OCI-LY7 (cell line): ENCODE measurements at regions not wholly inside any gene's neighbourhood (a gene's known extent, or its start where the extent isn't known, plus 50 kb on each side); places are given as distances from the start of the nearest gene placed in this dataset.
A peak's percentile ranks its signal among the peaks of the same experiment; 100 is the strongest.

Experiments used
- BruUV-seq: library from RNA; stranded (reverse); fragments of 400-500 nt; replicated peaks from 2 replicates; lab custom pipeline; 2021; lab: Mats Ljungman, UMichigan
- CTCF ChIA-PET: fragments of 300-600 bp; sonication (Branson Sonifier 250); formaldehyde crosslinking; loops from one replicate; lab custom pipeline; 2022; ENCODE audit warnings: antibody characterized with exemption; ENCODE audit not compliant: unreplicated experiment; lab: Charles Lee
- POLR2A ChIA-PET: fragments of 300-600 bp; sonication (Branson Sonifier 250); formaldehyde crosslinking; loops from one replicate; lab custom pipeline; 2022; ENCODE audit warnings: antibody characterized with exemption; lab: Charles Lee
- DNase-seq: peaks from one replicate; pipeline ENCODE4 v3.0.0-alpha.2; 2015; ENCODE audit warnings: low spot score
- H2AFZ ChIP-seq: fragments of 200-600 bp; sonication (generic), shearing (Covaris generic); 2 replicates; pipeline ENCODE4 v1.6.1; 2014; ENCODE audit warnings: mild to moderate bottlenecking, antibody characterized with exemption, low read length, moderate library complexity
- H3K27ac ChIP-seq: fragments of 200-600 bp; sonication (generic); 2 replicates; pipeline ENCODE4 v1.5.1; 2014; ENCODE audit warnings: mixed run types, low read depth, mild to moderate bottlenecking, moderate library complexity, low read length, inconsistent platforms; ENCODE audit not compliant: poor library complexity, severe bottlenecking
- H3K36me3 ChIP-seq: fragments of 200-600 bp; sonication (generic); 2 replicates; pipeline ENCODE4 v1.6.1; 2014; ENCODE audit warnings: mild to moderate bottlenecking, antibody characterized with exemption, low read length, moderate library complexity, mixed read lengths; ENCODE audit not compliant: insufficient read depth
- H3K4me1 ChIP-seq: fragments of 200-600 bp; sonication (generic); 2 replicates; pipeline ENCODE4 v1.5.1; 2014; ENCODE audit warnings: mild to moderate bottlenecking, low read length; ENCODE audit not compliant: insufficient read depth, poor library complexity, severe bottlenecking
- H3K4me2 ChIP-seq: fragments of 200-600 bp; sonication (generic); 2 replicates; pipeline ENCODE4 v1.6.1; 2014; ENCODE audit warnings: mild to moderate bottlenecking, low read length
- H3K4me3 ChIP-seq: fragments of 200-600 bp; sonication (generic); 2 replicates; pipeline ENCODE4 v1.5.1; 2014; ENCODE audit warnings: mild to moderate bottlenecking, low read depth, low read length; ENCODE audit not compliant: poor library complexity, severe bottlenecking
- H3K79me2 ChIP-seq: fragments of 200-600 bp; sonication (generic); 2 replicates; pipeline ENCODE4 v1.6.1; 2016; ENCODE audit warnings: low read depth, mild to moderate bottlenecking, low read length, moderate library complexity, mixed read lengths; ENCODE audit not compliant: insufficient read depth
- H3K9me2 ChIP-seq: fragments of 200-600 bp; sonication (generic); 2 replicates; pipeline ENCODE4 v1.6.1; 2016; ENCODE audit warnings: mild to moderate bottlenecking, low read length, mixed read lengths; ENCODE audit not compliant: insufficient read depth
- H3K9me3 ChIP-seq: fragments of 200-600 bp; sonication (generic); 2 replicates; pipeline ENCODE4 v1.6.1; 2014; ENCODE audit warnings: mild to moderate bottlenecking, mixed run types, low read length, mixed read lengths
- H4K20me1 ChIP-seq: fragments of 200-600 bp; sonication (generic); 2 replicates; pipeline ENCODE4 v1.6.1; 2014; ENCODE audit warnings: mild to moderate bottlenecking, antibody characterized with exemption, low read length, moderate library complexity, mixed read lengths; ENCODE audit not compliant: insufficient read depth
- EZH2phosphoT487 ChIP-seq: fragments of 200-600 bp; sonication (generic); IDR thresholded peaks from 2 replicates; pipeline ENCODE4 v1.6.1; 2018; ENCODE audit warnings: low read depth, borderline replicate concordance, mild to moderate bottlenecking, mixed run types, antibody characterized with exemption, low read length, moderate library complexity, mixed read lengths
- intact Hi-C: fragments of 100-400 bp; cut with micrococcal nuclease; formaldehyde crosslinking; loops from one replicate; pipeline ENCODE4 v1.10.0; 2022; ENCODE audit not compliant: unreplicated experiment
- TF ChIP-seq, protein P1 (sequence below): fragments of 200-600 bp; sonication (generic); conservative IDR thresholded peaks from 2 replicates; pipeline ENCODE4 v1.5.1; 2014; ENCODE audit warnings: mild to moderate bottlenecking, antibody characterized with exemption, low read length, moderate library complexity, mixed read lengths

DNA sequence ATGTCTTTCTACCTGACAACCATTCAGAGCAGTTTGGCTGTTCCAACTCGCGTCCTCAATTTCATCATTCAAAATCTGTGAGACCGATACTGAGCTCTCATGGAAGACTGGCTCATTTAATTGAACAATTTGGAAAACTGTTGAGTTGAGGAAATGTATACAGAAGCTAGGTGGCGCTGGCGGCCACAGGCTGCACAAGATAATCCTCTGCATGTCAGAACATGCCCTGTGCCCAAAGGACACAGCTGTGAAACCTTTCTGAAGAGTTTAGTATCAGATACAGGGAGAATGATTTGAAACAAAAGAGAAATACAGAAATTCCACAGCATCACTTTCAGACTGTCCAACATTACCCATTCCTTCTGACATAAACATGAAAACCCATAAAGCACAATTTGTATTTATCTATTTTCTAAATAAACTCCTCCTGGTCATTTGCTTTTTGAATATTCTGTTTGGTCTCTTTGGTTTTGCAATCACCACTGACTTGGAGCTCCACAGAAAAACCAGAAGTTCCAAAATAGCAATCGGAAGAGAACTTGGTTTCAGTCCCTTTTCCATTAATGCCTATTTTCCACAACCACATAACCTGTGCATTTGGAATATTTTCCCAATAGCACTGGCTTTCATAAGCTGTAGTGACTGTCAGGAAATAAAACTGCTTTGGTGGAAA is 192.8 kb downstream of the MAP2K6 start:
- no TSS peak for BruUV-seq
- Histone ChIP-seq H4K20me1 (no peaks in the 10 kb centered on the region), H3K9me3 (no peaks in the 10 kb centered on the region), H3K9me2 (no peaks in the 10 kb centered on the region), H3K79me2 (no peaks in the 10 kb centered on the region), H3K4me1 (peaks cover 49% of the 10 kb centered on the region), H3K4me3 (no peak overlapping the region), H2AFZ (peak overlapping the region; percentile 17; the same call in 1 of the 2 replicates), H3K4me2 (peak overlapping the region; percentile 6), H3K27ac (peak overlapping the region; percentile 13), H3K36me3 (no peaks in the 10 kb centered on the region)
- ChIA-PET CTCF (interaction anchor here (0.5 to 2.2 kb wide), 11 partner anchors 13 to 537 kb away, joined by 3 to 10 read pairs (median 4); no protein-coding TSS in a partner anchor), POLR2A (interaction anchor here (0.5 to 3.6 kb wide), 26 partner anchors 9 to 733 kb away, joined by 3 to 31 read pairs (median 4); no protein-coding TSS in a partner anchor)
- TF ChIP-seq, protein P1, sequence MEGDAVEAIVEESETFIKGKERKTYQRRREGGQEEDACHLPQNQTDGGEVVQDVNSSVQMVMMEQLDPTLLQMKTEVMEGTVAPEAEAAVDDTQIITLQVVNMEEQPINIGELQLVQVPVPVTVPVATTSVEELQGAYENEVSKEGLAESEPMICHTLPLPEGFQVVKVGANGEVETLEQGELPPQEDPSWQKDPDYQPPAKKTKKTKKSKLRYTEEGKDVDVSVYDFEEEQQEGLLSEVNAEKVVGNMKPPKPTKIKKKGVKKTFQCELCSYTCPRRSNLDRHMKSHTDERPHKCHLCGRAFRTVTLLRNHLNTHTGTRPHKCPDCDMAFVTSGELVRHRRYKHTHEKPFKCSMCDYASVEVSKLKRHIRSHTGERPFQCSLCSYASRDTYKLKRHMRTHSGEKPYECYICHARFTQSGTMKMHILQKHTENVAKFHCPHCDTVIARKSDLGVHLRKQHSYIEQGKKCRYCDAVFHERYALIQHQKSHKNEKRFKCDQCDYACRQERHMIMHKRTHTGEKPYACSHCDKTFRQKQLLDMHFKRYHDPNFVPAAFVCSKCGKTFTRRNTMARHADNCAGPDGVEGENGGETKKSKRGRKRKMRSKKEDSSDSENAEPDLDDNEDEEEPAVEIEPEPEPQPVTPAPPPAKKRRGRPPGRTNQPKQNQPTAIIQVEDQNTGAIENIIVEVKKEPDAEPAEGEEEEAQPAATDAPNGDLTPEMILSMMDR = peak; percentile 100
- TF ChIP-seq EZH2phosphoT487 = no peak
- intact Hi-C loops = loop anchor here (1.0 to 5.0 kb wide), 4 partner anchors 26 to 536 kb away; no protein-coding TSS in a partner anchor
- peak; percentile 84 for DNase-seq

DNA sequence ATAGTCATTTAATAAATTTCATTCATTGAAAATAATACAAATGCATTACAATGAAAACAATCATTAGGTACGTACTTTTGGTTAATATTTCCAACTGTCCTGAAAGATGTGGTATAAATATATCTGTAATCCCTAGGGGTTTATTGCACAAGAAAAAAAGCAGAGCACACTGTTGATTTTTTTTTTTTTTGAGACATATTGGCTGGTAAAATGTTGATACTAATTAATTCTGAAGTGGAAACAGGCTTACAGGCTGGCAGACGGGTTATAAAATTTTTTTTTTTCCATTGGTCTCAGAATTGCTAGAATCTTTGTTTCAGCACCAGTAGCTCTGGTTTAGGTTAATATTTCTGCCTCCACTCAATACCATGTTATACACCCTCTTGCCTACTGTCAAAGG is 193.6 kb downstream of the MAP2K6 start:
- Histone ChIP-seq H3K4me2 (no peak overlapping the region), H2AFZ (no peak overlapping the region), H3K36me3 (no peaks in the 10 kb centered on the region), H3K9me2 (no peaks in the 10 kb centered on the region), H4K20me1 (no peaks in the 10 kb centered on the region), H3K9me3 (no peaks in the 10 kb centered on the region), H3K4me1 (peaks cover 41% of the 10 kb centered on the region), H3K4me3 (no peak overlapping the region), H3K27ac (no peak overlapping the region), H3K79me2 (no peaks in the 10 kb centered on the region)
- DNase-seq = no peak
- ChIA-PET POLR2A (interaction anchor here (0.6 to 3.6 kb wide), 16 partner anchors 8 to 732 kb away, joined by 3 to 31 read pairs (median 4); no protein-coding TSS in a partner anchor), CTCF (interaction anchor here (0.6 to 2.2 kb wide), 3 partner anchors 11 to 470 kb away, joined by 3 to 10 read pairs (median 6); no protein-coding TSS in a partner anchor)
- TF ChIP-seq EZH2phosphoT487 = no peak
- TF ChIP-seq, protein P1 = no peak
- intact Hi-C loops = loop anchor here (5.0 kb wide), 1 partner anchor 229 kb away; no protein-coding TSS in a partner anchor
- no TSS peak for BruUV-seq
